WI38 (cell line): ENCODE measurements at regions not wholly inside any gene's neighbourhood (a gene's known extent, or its start where the extent isn't known, plus 50 kb on each side); places are given as distances from the start of the nearest gene placed in this dataset.

Experiments
- H3K4me3 ChIP-seq: 2 replicates; pipeline ENCODE4 v1.5.1; 2011; ENCODE audit warnings: low read depth, mild to moderate bottlenecking, control low read depth, low read length
- CTCF ChIP-seq: IDR thresholded peaks from 2 replicates; pipeline ENCODE4 v1.5.1; 2012; ENCODE audit warnings: low read depth, mild to moderate bottlenecking, control low read depth, low read length

DNA sequence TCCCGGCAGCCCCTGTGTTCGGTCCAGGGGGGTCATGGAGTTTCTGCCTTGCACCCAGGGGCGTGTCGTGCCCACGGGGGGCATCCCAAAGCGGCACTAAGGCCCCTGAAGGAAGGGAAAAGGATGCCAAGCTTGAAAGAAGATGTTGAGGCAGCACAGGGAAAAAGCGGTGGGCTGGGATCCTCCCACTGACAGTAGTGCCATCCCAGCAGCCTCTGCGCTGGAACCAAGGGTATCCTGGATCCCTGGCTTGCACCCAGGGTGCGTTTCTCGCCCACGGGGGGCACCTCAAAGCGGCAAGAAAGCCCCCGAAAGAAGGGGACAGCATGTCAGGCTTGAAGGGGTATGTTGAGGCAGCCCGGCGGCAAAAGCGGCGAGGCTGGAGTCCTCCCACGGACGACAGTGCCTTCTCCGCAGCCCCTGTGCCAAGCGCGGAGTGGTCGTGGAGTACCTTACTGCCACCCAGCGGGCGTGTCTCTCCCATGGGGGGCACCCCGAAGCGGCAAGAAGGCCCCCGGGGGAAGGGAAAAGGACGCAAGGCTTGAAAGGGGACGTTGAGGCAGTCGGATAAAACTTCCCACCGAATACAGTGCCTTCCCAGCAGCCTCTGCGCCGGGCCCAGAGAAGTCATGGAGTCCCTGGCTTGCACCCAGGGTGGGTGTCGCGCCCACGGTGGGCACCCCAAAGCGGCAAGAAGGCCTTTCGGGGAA, 164.4 kb upstream of the ALG10B start:
- TF ChIP-seq CTCF: no peak
- no peak overlapping the region for H3K4me3 ChIP-seq

- no peak for TF ChIP-seq CTCF
Observed at GRCh38 chr12:38152816-38153736, 163.5 kb upstream of the ALG10B start.

GRCh38 chr12:38153737-38154061, 162.9 kb upstream of the ALG10B start:
- no peak for TF ChIP-seq CTCF
- no peak overlapping the region for H3K4me3 ChIP-seq

More at GRCh38 chr12:38152816-38153736, 163.5 kb upstream of the ALG10B start:
- no peak overlapping the region for H3K4me3 ChIP-seq

GRCh38 chr12:38154096-38155019, 162.2 kb upstream of the ALG10B start:
- H3K4me3 ChIP-seq: no peak overlapping the region
- no peak for TF ChIP-seq CTCF

GRCh38 chr12:38155020-38155395, 161.6 kb upstream of the ALG10B start:
- no peak overlapping the region for H3K4me3 ChIP-seq
- no peak for TF ChIP-seq CTCF

- H3K4me3 ChIP-seq: no peak overlapping the region
Observed at GRCh38 chr12:38155526-38156496, 160.8 kb upstream of the ALG10B start.

More at GRCh38 chr12:38155526-38156496, 160.8 kb upstream of the ALG10B start:
- TF ChIP-seq CTCF: no peak
